Trophoblast cell (in vitro differentiated cells and primary cell): ENCODE measurements at regions not wholly inside any gene's neighbourhood (a gene's known extent, or its start where the extent isn't known, plus 50 kb on each side); places are given as distances from the start of the nearest gene placed in this dataset.

Experiments
- DNase-seq, 2 donors: peaks; one replicate each; pipeline ENCODE4 v3.0.0-alpha.2; 2016
- H2AFZ ChIP-seq: 2 replicates; pipeline ENCODE4 v1.6.1; 2013; ENCODE audit warnings: low read length, moderate library complexity, mild to moderate bottlenecking; ENCODE audit not compliant: insufficient read depth, poor library complexity
- H2AK5ac ChIP-seq: 2 replicates; pipeline ENCODE4 v1.6.1; 2013; ENCODE audit warnings: mild to moderate bottlenecking, low read length
- H2BK120ac ChIP-seq: 2 replicates; pipeline ENCODE4 v1.6.1; 2013; ENCODE audit warnings: low read length, mild to moderate bottlenecking, moderate library complexity; ENCODE audit not compliant: insufficient read depth, poor library complexity
- H2BK12ac ChIP-seq: 2 replicates; pipeline ENCODE4 v1.6.1; 2013; ENCODE audit warnings: mild to moderate bottlenecking, low read length, moderate library complexity
- H2BK5ac ChIP-seq: 2 replicates; pipeline ENCODE4 v1.6.1; 2013; ENCODE audit warnings: low read length, low read depth, moderate library complexity, mild to moderate bottlenecking; ENCODE audit not compliant: poor library complexity
- H3K14ac ChIP-seq: 2 replicates; pipeline ENCODE4 v1.6.1; 2013; ENCODE audit warnings: mild to moderate bottlenecking, low read length
- H3K18ac ChIP-seq: 2 replicates; pipeline ENCODE4 v1.6.1; 2013; ENCODE audit warnings: mild to moderate bottlenecking, low read length
- H3K23ac ChIP-seq: 2 replicates; pipeline ENCODE4 v1.6.1; 2013; ENCODE audit warnings: low read length
- H3K27ac ChIP-seq: 2 replicates; pipeline ENCODE4 v1.5.1; 2013; ENCODE audit warnings: low read depth, mild to moderate bottlenecking, inconsistent platforms, low read length, moderate library complexity
- H3K27me3 ChIP-seq: 2 replicates; pipeline ENCODE4 v1.6.1; 2013; ENCODE audit warnings: inconsistent platforms, mild to moderate bottlenecking, low read length, moderate library complexity; ENCODE audit not compliant: insufficient read depth
- H3K36me3 ChIP-seq, 2 experiments: 1 replicate in 1 of 2; 2 replicates in 1 of 2; pipeline ENCODE4 v1.6.1; 2013; ENCODE audit warnings: low read length in 2 of 2, mild to moderate bottlenecking in 2 of 2, moderate library complexity in 1 of 2; ENCODE audit not compliant: insufficient read depth in 2 of 2, control insufficient read depth in 1 of 2
- H3K4ac ChIP-seq: 2 replicates; pipeline ENCODE4 v1.6.1; 2013; ENCODE audit warnings: low read depth, mild to moderate bottlenecking, low read length, moderate library complexity
- H3K4me1 ChIP-seq, 2 experiments: 1 replicate in 1 of 2; 2 replicates in 1 of 2; pipeline ENCODE4 v1.6.1; 2013; ENCODE audit warnings: low read length in 2 of 2, mild to moderate bottlenecking in 2 of 2, moderate library complexity in 1 of 2; ENCODE audit not compliant: insufficient read depth in 2 of 2, control insufficient read depth in 1 of 2
- H3K4me2 ChIP-seq: 2 replicates; pipeline ENCODE4 v1.6.1; 2013; ENCODE audit warnings: inconsistent platforms, mild to moderate bottlenecking, low read length, moderate library complexity
- H3K4me3 ChIP-seq: 2 replicates; pipeline ENCODE4 v1.5.1; 2013; ENCODE audit warnings: mild to moderate bottlenecking, low read depth, low read length, inconsistent platforms
- H3K79me1 ChIP-seq: one replicate; pipeline ENCODE4 v1.6.1; 2013; ENCODE audit warnings: low read length
- H3K79me2 ChIP-seq: 2 replicates; pipeline ENCODE4 v1.6.1; 2013; ENCODE audit warnings: low read length, mild to moderate bottlenecking; ENCODE audit not compliant: control insufficient read depth, insufficient read depth, poor library complexity
- H3K9ac ChIP-seq: 2 replicates; pipeline ENCODE4 v1.6.1; 2013; ENCODE audit warnings: mild to moderate bottlenecking, low read length
- H3K9me3 ChIP-seq: 2 replicates; pipeline ENCODE4 v1.6.1; 2013; ENCODE audit warnings: low read depth, mild to moderate bottlenecking, control low read depth, inconsistent platforms, low read length; ENCODE audit not compliant: insufficient read depth
- H4K12ac ChIP-seq: 2 replicates; pipeline ENCODE4 v1.6.1; 2013; ENCODE audit warnings: low read depth, mild to moderate bottlenecking, low read length, moderate library complexity
- H4K8ac ChIP-seq: 2 replicates; pipeline ENCODE4 v1.6.1; 2013; ENCODE audit warnings: low read depth, mild to moderate bottlenecking, low read length, moderate library complexity
- H4K91ac ChIP-seq: one replicate; pipeline ENCODE4 v1.6.1; 2013; ENCODE audit warnings: low read depth, mild to moderate bottlenecking, low read length, moderate library complexity
- WGBS: extraction: QIAGEN DNeasy Blood & Tissue Kit; methylation state at CpG from one replicate; pipeline ENCODE4 v1.1.7; 2013; ENCODE audit warnings: missing lambda C conversion rate; ENCODE audit not compliant: insufficient read length, insufficient coverage; ENCODE audit errors: extremely low coverage; 5-methylcytosine and 5-hydroxymethylcytosine counted together

DNA sequence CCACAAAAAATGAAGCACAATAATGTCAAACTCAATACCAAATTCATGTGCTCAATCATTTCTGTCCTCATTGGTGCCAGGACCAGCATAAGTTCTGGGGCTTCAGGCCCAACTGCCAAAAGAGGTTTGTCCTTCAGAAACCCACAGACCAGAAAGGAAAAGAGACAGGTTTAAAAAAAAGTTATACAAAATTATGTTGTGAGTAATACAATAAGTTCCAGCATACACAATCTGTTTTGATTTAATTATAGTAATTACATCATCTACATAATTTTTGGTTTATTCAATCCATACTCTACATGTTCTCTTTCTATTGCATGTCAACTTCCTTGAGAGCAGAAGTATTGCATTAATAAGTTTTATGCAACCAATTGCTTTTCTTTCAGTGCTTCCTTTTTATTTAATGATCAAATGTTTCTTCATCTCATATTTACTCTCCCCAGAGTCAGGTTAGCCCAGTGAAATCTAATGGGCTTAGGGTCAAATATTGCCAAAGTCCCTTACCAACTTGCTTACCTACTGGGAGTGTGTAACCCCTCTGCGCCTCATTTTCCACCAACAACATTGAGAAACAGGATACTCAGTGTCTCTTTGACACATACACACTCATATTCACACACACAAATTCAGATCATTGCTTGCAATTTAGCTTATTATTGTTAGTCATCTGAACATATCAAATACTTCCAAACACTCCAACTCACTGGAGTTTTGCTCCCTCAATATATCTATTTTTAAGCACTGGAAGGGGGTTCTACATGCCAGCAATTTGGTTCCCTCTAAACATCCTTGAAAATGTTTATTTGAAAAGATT is 424.4 kb upstream of the MARCKS start:
- no peaks in the 10 kb centered on the region for H3K79me1 ChIP-seq
- H2AFZ ChIP-seq: no peak overlapping the region
- no peak overlapping the region for H4K91ac ChIP-seq
- H2AK5ac ChIP-seq: no peak overlapping the region
- WGBS: no CpG with 5 or more reads among the region's 1 CpG
- no peak overlapping the region for H3K4ac ChIP-seq
- no peak for DNase-seq
- no peak overlapping the region for H3K4me2 ChIP-seq
- H2BK120ac ChIP-seq: no peak overlapping the region
- H4K8ac ChIP-seq: no peak overlapping the region
- peak overlapping the region; percentile 37 for H2BK5ac ChIP-seq
- no peak overlapping the region for H3K9ac ChIP-seq
- no peak overlapping the region for H2BK12ac ChIP-seq
- no peaks in the 10 kb centered on the region for H3K4me1 ChIP-seq
- H3K23ac ChIP-seq: no peak overlapping the region
- H4K12ac ChIP-seq: no peak overlapping the region
- H3K4me3 ChIP-seq: no peak overlapping the region
- H3K9me3 ChIP-seq: no peaks in the 10 kb centered on the region
- no peak overlapping the region for H3K14ac ChIP-seq
- no peaks in the 10 kb centered on the region for H3K36me3 ChIP-seq
- H3K27ac ChIP-seq: no peak overlapping the region
- H3K18ac ChIP-seq: no peak overlapping the region
- H3K27me3 ChIP-seq: no peaks in the 10 kb centered on the region
- H3K79me2 ChIP-seq: no peaks in the 10 kb centered on the region

DNA sequence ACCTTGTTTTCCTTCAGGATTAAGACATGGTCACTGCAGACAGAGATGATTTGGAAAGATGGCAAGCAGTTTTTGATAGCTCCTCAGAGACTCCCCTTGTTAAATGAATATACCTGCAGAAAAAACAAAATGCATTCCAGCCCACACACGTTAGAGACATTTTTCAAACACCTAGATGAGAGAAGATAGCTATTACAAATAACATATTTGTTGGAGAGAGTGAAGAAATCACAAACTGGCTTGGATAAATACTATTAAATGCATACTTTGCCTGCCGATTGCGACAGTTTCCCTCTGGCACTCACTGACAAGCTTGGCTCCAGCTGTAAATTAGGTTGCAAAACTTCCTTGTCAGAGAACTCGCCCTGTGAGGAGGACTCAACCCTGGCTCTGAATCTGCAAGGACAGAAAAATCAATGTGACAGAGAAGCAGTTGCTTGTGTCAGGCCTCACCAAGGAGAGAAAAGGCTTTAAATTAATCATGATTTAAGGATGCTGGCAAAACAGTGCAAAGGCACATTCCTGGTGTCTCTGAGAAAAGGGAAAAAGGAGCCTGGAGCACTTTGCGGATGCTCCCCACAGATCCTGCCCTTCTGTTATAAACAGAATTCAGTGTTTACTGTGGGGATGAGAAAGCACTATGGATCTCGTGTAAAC is 423.7 kb upstream of the MARCKS start:
- H3K9me3 ChIP-seq: no peaks in the 10 kb centered on the region
- no peak overlapping the region for H3K18ac ChIP-seq
- H2BK5ac ChIP-seq: no peak overlapping the region
- no peak overlapping the region for H3K23ac ChIP-seq
- H2AK5ac ChIP-seq: no peak overlapping the region
- H3K4me2 ChIP-seq: no peak overlapping the region
- H3K79me2 ChIP-seq: no peaks in the 10 kb centered on the region
- H3K4me3 ChIP-seq: no peak overlapping the region
- no peaks in the 10 kb centered on the region for H3K79me1 ChIP-seq
- no peak overlapping the region for H4K12ac ChIP-seq
- H3K4me1 ChIP-seq: no peaks in the 10 kb centered on the region
- H2BK12ac ChIP-seq: no peak overlapping the region
- DNase-seq: peak; percentile 94 to 99
- no peak overlapping the region for H3K27ac ChIP-seq
- no peaks in the 10 kb centered on the region for H3K27me3 ChIP-seq
- no peak overlapping the region for H3K4ac ChIP-seq
- no peak overlapping the region for H2AFZ ChIP-seq
- no peak overlapping the region for H2BK120ac ChIP-seq
- H3K9ac ChIP-seq: no peak overlapping the region
- H4K91ac ChIP-seq: no peak overlapping the region
- no peaks in the 10 kb centered on the region for H3K36me3 ChIP-seq
- no peak overlapping the region for H3K14ac ChIP-seq
- H4K8ac ChIP-seq: no peak overlapping the region
- WGBS: no CpG with 5 or more reads among the region's 6 CpGs

DNA sequence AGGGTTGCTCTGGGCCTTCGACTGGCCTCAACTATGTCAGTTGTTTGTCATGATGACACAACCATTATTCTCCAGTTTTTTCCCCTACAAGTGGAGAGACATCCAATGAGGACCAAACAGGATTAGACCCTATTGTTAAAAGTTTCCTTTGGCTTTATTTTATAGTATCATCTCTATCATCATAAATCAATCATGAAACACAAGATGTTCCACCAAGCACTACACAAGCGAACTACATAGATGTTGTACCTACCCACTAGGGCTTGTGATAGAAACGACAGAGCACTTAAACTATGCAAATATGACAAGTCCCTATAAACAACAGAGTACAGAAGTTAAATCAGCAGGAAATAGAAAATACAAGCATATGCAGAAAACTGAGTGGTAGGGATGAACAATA is 422.5 kb upstream of the MARCKS start:
- Histone ChIP-seq H2AFZ (no peak overlapping the region), H3K4ac (no peak overlapping the region), H2BK12ac (peak overlapping the region; percentile 66), H3K4me1 (no peaks in the 10 kb centered on the region), H2BK120ac (peak overlapping the region; percentile 3), H3K18ac (no peak overlapping the region), H3K4me2 (no peak overlapping the region), H3K23ac (no peak overlapping the region), H3K36me3 (no peaks in the 10 kb centered on the region), H4K91ac (no peak overlapping the region), H3K27ac (no peak overlapping the region), H2BK5ac (peak overlapping the region; percentile 27), H4K12ac (no peak overlapping the region), H3K9me3 (no peaks in the 10 kb centered on the region), H2AK5ac (no peak overlapping the region), H3K27me3 (no peaks in the 10 kb centered on the region), H3K14ac (no peak overlapping the region), H3K79me2 (no peaks in the 10 kb centered on the region), H3K9ac (no peak overlapping the region), H3K79me1 (no peaks in the 10 kb centered on the region), H4K8ac (no peak overlapping the region), H3K4me3 (no peak overlapping the region)
- no CpG with 5 or more reads among the region's 3 CpGs for WGBS
- DNase-seq: no peak

DNA sequence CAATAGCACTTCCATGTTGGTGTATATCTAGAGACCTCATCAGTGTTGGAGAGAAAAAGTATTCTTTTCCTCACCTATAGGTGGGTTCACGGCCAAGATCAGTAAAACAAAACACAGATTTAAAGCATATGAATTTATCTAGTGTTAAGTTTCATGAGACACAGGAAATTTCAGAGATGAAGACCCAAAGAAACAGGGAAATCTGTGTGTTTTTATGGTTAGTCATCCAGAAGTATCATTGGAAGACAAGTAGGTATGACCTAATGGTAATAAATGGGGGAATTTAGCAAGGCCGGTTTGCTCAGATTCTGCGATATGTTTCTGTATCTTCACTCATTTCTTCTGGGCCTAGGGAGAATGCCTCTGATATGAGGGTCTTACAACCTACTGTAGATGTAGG is 419.6 kb upstream of the MARCKS start:
- no peak overlapping the region for H3K9ac ChIP-seq
- no peak overlapping the region for H2BK120ac ChIP-seq
- no peak overlapping the region for H4K12ac ChIP-seq
- no peaks in the 10 kb centered on the region for H3K36me3 ChIP-seq
- no peak overlapping the region for H3K4me2 ChIP-seq
- H2AFZ ChIP-seq: no peak overlapping the region
- H3K79me2 ChIP-seq: no peaks in the 10 kb centered on the region
- H3K23ac ChIP-seq: no peak overlapping the region
- no peak overlapping the region for H4K8ac ChIP-seq
- H3K79me1 ChIP-seq: no peaks in the 10 kb centered on the region
- H3K9me3 ChIP-seq: no peaks in the 10 kb centered on the region
- H2BK12ac ChIP-seq: no peak overlapping the region
- no peak overlapping the region for H3K4ac ChIP-seq
- H2AK5ac ChIP-seq: no peak overlapping the region
- H3K18ac ChIP-seq: no peak overlapping the region
- no peak for DNase-seq
- no peak overlapping the region for H4K91ac ChIP-seq
- H3K4me3 ChIP-seq: no peak overlapping the region
- no peak overlapping the region for H3K27ac ChIP-seq
- no peaks in the 10 kb centered on the region for H3K27me3 ChIP-seq
- H3K14ac ChIP-seq: no peak overlapping the region
- H3K4me1 ChIP-seq: no peaks in the 10 kb centered on the region
- H2BK5ac ChIP-seq: no peak overlapping the region
- no CpG with 5 or more reads among the region's 3 CpGs for WGBS
